GM18520 (cell line): ENCODE measurements at regions not wholly inside any gene's neighbourhood (a gene's known extent, or its start where the extent isn't known, plus 50 kb on each side); places are given as distances from the start of the nearest gene placed in this dataset.

Experiments used
- ATAC-seq: cut with Tn5 transposase; IDR thresholded peaks from one replicate; pipeline ENCODE4 v1.9.1; 2021; ENCODE audit not compliant: unreplicated experiment

- ATAC-seq = no peak
Measured at GRCh38 chr6:139927236-139927635, 552.8 kb upstream of the CITED2 start.

- ATAC-seq = no peak
Measured at GRCh38 chr6:139926711-139927110, 552.3 kb upstream of the CITED2 start.

GRCh38 chr6:139925894-139926641 is 551.6 kb upstream of the CITED2 start:
- no peak for ATAC-seq

DNA sequence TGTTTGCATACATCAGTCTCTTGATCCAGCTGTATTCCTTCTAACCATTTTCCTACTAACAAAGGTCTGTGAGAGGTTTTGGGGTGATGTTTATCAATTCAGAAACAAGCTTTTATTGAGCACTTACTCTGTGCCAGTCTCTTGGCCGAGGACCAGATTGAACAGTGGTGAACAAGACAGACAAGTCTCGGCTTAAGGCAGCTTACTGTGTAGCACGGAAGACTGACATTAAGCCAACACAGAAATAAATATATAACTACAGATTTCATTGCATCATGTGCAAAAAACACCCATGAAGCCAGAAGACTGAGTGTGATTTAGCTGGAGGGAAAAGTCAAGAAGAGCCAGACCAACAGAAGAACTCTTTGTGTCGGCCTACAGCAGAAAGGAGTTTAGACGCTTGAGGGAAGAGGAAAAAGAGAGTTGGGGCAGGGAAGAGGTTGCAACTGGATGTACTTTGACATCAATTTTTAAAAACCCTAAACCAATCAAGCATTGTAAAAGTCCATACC is 549.6 kb upstream of the CITED2 start:
- no peak for ATAC-seq

GRCh38 chr6:139922236-139922635 is 547.8 kb upstream of the CITED2 start:
- ATAC-seq = no peak

DNA sequence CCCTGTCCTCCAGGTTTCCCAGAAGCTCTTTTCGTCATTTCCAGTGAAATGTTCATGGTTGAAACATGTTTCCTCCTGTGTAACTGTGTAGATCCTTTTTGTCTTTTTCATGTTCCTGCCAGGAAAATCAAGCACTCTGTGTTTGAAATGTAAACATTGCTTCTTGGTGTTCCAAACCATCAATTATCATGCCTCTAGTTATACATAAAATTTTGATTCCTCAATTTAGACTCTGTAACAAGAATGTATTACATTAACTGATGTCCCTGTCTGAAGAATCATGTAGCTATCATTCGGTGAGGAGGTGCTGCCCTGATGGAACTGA is 546.3 kb upstream of the CITED2 start:
- no peak for ATAC-seq

GRCh38 chr6:139920027-139920775 is 545.8 kb upstream of the CITED2 start:
- ATAC-seq = no peak

GRCh38 chr6:139919107-139920026 is 544.9 kb upstream of the CITED2 start:
- ATAC-seq = no peak

DNA sequence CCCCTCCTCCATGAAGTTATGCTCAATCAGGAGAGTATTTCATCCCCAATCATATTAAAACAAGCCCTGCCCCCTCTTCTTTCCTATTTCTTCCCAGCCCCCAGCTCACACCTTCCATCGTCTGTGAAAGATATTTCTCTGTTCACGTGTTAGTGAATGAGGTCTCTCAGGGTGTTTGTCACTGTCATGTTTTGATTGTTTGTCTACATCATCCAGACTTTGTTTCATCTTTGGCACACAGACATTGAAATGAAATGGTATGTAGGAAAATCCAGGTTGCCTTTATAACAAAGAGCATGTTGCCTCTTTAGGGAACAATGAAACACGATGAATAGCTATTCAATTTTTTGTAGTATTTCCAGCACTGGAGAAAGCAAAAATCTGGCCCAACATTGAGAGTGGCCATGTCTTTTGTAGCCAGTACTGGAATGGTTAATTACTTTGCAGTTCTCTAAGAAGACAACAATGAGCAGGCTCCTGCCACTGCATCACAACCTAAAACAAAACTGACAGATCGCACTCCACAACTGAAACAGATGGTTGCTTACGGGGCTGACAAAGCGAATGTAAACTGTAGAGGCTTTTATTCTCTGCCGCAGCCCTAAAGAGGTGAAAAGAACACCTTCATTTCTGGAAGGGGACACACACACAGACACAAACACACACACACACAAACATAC is 543.6 kb upstream of the CITED2 start:
- no peak for ATAC-seq

DNA sequence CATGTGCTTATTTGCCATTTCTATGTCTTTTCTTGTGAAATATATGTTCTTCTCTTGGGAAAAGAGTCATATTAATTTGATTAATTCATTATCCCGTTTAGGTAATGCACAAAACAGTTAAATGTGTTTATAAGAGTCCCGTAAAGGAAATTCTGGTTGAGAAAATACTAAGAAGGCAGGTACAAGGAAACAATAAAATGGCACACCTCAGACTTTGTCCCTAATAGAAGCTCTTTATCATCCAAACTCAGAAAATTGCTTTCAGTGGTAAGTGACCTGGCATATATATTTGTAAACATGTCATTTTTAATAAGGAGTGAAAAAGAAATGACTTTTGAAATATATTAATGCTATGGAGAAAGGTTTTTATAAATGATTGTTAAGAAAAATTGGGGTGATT is 540.5 kb upstream of the CITED2 start:
- ATAC-seq = no peak

DNA sequence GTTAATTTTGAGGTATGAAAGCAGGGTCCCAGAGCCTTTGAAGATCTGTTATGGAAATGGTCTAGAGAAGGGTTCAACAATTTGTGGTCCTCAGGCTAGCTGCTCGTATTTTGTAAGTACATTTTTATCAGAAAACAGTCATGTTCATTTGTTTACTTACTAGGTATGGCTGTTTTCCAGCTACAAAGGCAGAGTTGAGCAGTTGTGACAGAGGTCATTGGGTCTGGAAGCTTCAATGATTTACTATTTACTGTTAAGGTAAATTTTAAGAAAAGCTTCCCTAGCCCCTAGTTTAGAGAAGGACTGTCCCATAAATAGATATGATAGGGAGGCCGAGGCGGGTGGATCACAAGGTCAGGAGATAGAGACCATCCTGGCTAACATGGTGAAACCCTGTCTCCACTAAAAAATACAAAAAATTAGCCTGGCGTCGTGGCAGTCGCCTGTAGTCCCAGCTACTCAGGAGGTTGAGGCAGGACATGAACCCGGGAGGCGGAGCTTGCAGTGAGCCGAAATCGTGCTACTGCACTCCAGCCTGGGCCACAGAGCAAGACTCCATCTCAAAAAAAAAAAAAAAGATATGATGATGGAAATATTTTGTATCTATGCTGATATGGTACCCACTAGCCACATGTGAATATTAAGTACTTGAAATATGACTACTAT is 538.4 kb upstream of the CITED2 start:
- ATAC-seq = no peak

DNA sequence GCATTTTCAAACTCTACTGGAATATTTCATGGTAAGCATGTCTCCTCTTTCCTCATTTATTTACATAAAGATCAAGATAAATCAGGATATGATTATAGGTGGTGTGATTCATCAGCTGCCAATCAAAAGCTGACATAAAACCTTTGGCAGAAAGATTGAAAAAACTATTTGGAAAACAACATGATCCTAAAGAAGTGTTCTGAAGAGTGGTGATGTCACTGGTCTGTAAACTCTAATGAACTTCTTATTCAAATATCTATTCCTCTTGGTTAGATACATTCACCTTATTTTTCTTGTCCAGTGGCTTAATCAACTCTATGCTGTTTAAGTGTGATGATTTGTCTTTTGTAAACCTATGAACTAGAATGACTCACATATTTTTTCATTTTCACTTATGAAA is 535.5 kb upstream of the CITED2 start:
- ATAC-seq = no peak

DNA sequence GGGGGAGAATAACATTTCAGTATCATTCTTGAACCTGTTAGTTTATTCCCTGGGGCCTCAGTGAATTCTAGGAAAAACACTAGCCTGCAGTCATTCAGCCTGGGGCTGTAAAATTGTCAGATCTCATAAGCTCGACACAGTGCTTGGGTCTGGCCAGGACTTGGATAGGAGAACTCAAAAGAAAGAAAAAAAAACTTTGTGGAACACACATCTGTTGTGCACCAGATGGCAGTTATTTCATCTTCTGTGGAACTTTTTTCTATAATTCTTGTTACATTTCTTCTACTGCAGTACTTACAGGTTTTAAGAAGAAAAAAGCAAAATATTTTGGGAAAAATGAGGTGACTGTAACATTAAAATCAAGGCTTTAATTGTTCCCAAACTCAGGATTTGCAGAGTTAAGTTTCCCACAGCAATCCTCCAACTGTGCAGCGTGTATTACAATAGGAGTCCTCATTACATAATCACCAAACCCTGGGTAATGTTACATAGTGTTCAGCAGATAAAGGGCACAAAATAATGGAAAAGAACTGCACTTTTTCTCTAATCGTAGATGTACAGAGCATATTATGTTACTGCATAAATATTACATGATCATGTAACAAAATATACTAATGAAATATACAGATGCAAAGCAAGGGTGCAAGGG is 531.1 kb upstream of the CITED2 start:
- ATAC-seq = no peak

DNA sequence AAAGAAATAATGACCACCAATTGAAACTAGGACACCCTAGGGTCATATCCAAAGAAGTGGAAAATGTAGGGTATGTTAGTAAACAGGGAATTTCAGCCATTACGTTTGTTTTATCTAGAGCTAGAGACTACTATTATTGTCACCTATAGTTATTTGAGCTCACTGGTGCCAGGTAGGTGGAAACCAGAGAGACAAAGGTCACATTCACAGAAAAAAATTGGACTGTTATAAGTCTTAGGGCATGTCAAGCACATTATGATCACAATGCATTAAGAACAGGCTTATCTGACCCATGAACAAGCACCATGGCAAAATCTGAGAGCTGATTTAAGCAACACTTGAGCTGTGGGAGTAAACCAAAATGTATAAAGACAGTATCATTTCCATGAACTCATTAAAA is 530.1 kb upstream of the CITED2 start:
- no peak for ATAC-seq

DNA sequence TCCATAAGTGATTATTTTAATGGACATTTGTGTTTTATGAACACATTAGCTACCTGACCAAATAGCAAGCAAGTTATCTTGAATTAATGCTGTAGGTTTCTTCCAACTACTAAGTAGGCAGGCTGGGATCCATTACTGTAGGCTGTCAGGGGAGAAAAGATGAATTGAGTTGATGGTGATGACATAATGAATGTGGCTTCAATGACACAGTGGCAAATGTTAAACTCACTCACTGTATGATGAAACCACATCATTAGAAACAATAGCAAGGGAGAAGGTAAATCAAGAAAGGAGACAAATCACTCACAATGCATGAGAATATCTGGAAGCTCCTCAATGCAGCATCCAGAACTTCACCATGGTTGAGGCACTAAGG is 529.7 kb upstream of the CITED2 start:
- ATAC-seq = peak; percentile 16

GRCh38 chr6:139903411-139904157 is 529.1 kb upstream of the CITED2 start:
- ATAC-seq = peak; percentile 94

DNA sequence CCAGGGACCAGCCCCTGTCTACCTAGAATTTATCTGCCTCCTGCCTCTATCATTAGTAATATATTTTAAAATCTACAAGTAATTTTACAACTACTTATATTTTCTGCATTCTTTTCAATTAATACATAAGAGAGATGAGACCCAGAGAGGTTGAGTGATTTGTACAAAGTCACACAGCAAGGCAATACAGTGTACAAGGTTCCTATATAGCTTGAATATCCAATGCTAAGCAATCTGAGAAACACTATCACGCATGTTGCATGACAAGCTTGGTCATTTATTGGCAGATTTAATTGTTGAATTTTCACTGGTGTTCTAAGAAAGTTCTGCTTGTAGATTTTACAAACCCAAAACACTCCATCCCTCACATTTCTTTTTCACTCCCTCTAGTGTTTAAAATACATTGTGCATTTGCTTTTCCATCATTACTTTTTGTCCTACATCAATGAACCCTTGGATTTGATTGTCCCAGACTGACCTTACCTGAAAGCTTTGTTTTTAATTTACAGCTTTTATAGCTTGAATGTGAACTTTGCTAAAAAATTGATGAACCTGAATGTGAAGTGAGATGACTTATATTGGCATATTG is 520.9 kb upstream of the CITED2 start:
- ATAC-seq = no peak

- no peak for ATAC-seq
Measured at GRCh38 chr6:139894271-139894670, 519.8 kb upstream of the CITED2 start.

- no peak for ATAC-seq
Measured at GRCh38 chr6:139891471-139891870, 517.0 kb upstream of the CITED2 start.
